KMS-11 (cell line): ENCODE measurements at regions not wholly inside any gene's neighbourhood (a gene's known extent, or its start where the extent isn't known, plus 50 kb on each side); places are given as distances from the start of the nearest gene placed in this dataset.

ENCODE experiments used
- H2AFZ ChIP-seq: fragments of 200-600 bp; sonication (generic); 2 replicates; pipeline ENCODE4 v1.6.1; 2016; ENCODE audit warnings: antibody characterized with exemption, mixed run types, low read depth
- H3K27ac ChIP-seq: fragments of 200-600 bp; sonication (generic); 2 replicates; pipeline ENCODE4 v1.6.1; 2016; ENCODE audit warnings: mild to moderate bottlenecking, mixed run types
- H3K27me3 ChIP-seq: fragments of 200-600 bp; sonication (generic); 2 replicates; pipeline ENCODE4 v1.6.1; 2017; ENCODE audit warnings: mild to moderate bottlenecking, low read depth, mixed run types, moderate library complexity; ENCODE audit not compliant: insufficient read depth
- H3K36me3 ChIP-seq: fragments of 200-600 bp; sonication (generic); 2 replicates; pipeline ENCODE4 v1.6.1; 2017; ENCODE audit warnings: mild to moderate bottlenecking, mixed run types; ENCODE audit not compliant: insufficient read depth
- H3K4me1 ChIP-seq: fragments of 200-600 bp; sonication (generic); 2 replicates; pipeline ENCODE4 v1.6.1; 2016; ENCODE audit warnings: mild to moderate bottlenecking, low read depth, mixed run types; ENCODE audit not compliant: poor library complexity, severe bottlenecking
- H3K4me2 ChIP-seq: fragments of 200-600 bp; sonication (generic); 2 replicates; pipeline ENCODE4 v1.7.0; 2016; ENCODE audit warnings: mild to moderate bottlenecking, mixed run types
- H3K4me3 ChIP-seq: fragments of 200-600 bp; sonication (generic); IDR thresholded peaks from 2 replicates; pipeline ENCODE4 v1.6.1; 2017; ENCODE audit warnings: low read depth, low read length, mixed read lengths; ENCODE audit not compliant: insufficient read depth
- H3K79me2 ChIP-seq: fragments of 200-600 bp; sonication (generic); 2 replicates; pipeline ENCODE4 v1.6.1; 2016; ENCODE audit warnings: low read depth, mixed run types; ENCODE audit not compliant: insufficient read depth
- H3K9ac ChIP-seq: fragments of 200-600 bp; sonication (generic); 2 replicates; pipeline ENCODE4 v1.6.1; 2016; ENCODE audit warnings: mild to moderate bottlenecking, mixed run types
- H4K20me1 ChIP-seq: fragments of 200-600 bp; sonication (generic); 2 replicates; pipeline ENCODE4 v1.6.1; 2016; ENCODE audit warnings: mild to moderate bottlenecking, mixed run types; ENCODE audit not compliant: insufficient read depth
- CTCF ChIP-seq: fragments of 200-600 bp; sonication (generic); conservative IDR thresholded peaks from 2 replicates; pipeline ENCODE4 v1.6.1; 2017; ENCODE audit warnings: low read depth, mild to moderate bottlenecking, antibody characterized with exemption, low read length, moderate library complexity, mixed read lengths

DNA sequence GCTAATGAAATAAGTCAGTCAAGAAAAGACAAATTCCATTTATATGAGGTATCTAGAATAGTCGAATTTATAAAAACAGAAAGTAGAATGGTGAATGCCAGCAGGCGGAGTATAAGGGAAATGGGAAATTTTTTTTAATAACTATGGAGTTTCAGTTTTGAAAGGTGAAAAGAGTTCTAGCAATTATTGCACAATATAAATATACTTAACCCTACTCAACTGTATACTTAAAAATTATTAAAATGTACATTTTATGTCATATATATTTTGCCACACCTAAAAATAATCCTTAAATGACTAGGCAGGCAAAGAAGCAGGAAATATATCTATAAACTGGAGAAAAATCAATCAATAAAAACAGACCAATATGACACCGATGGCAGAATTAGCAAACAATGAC, 196.5 kb upstream of the UBASH3B start:
- Histone ChIP-seq H3K27me3 (no peaks in the 10 kb centered on the region), H3K4me3 (no peak overlapping the region)
- no peak for TF ChIP-seq CTCF

GRCh38 chr11:122453586-122453985, 201.9 kb upstream of the UBASH3B start:
- no peak for TF ChIP-seq CTCF
- Histone ChIP-seq H4K20me1 (no peaks in the 10 kb centered on the region), H3K79me2 (no peaks in the 10 kb centered on the region), H3K4me3 (no peak overlapping the region), H3K36me3 (no peaks in the 10 kb centered on the region), H2AFZ (no peak overlapping the region), H3K27me3 (no peaks in the 10 kb centered on the region), H3K4me1 (no peaks in the 10 kb centered on the region), H3K9ac (no peak overlapping the region), H3K4me2 (no peak overlapping the region), H3K27ac (no peak overlapping the region)

More for the DNA sequence above, 196.5 kb upstream of the UBASH3B start:
- Histone ChIP-seq H3K27ac (no peak overlapping the region), H3K36me3 (no peaks in the 10 kb centered on the region), H3K9ac (no peak overlapping the region), H4K20me1 (no peaks in the 10 kb centered on the region), H3K79me2 (no peaks in the 10 kb centered on the region), H3K4me1 (no peaks in the 10 kb centered on the region), H2AFZ (no peak overlapping the region), H3K4me2 (no peak overlapping the region)

DNA sequence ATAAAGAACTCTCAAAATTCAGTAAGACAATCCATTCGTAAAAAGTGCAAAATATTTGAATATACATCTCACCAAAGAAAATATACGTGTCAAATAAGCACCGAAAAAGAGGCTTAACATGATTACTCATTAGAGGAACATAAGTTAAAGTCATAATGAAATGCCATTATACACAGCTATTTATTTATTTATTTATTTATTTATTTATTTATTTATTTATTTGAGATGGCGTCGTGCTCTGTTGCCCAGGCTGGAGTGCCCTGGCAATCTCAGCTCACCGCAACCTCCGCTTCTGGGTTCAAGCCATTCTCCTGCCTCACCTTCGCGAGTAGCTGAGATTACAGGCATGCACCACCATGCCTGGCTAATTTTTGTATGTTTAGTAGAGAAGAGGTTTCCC, 203.6 kb upstream of the UBASH3B start:
- Histone ChIP-seq H2AFZ (no peak overlapping the region), H3K79me2 (no peaks in the 10 kb centered on the region), H4K20me1 (no peaks in the 10 kb centered on the region), H3K4me2 (no peak overlapping the region), H3K9ac (no peak overlapping the region), H3K4me3 (no peak overlapping the region), H3K4me1 (no peaks in the 10 kb centered on the region), H3K36me3 (no peaks in the 10 kb centered on the region), H3K27ac (no peak overlapping the region), H3K27me3 (no peaks in the 10 kb centered on the region)
- TF ChIP-seq CTCF: no peak

- Histone ChIP-seq H3K4me1 (no peaks in the 10 kb centered on the region), H3K9ac (no peak overlapping the region), H3K4me3 (no peak overlapping the region), H3K79me2 (no peaks in the 10 kb centered on the region), H3K36me3 (no peaks in the 10 kb centered on the region), H4K20me1 (no peaks in the 10 kb centered on the region), H3K4me2 (no peak overlapping the region), H2AFZ (no peak overlapping the region), H3K27me3 (no peaks in the 10 kb centered on the region), H3K27ac (no peak overlapping the region)
- no peak for TF ChIP-seq CTCF
These were observed 213.9 kb upstream of the UBASH3B start for GRCh38 chr11:122441666-122442035.
